ENCODE measurements at regions not wholly inside any gene's neighbourhood (a gene's known extent, or its start where the extent isn't known, plus 50 kb on each side); places are given as distances from the start of the nearest gene placed in this dataset.
A peak's percentile ranks its signal among the peaks of the same experiment; 100 is the strongest.

GRCh38 chr6:22925920-22926789 lies 356.8 kb downstream of the HDGFL1 start:
- no peak for DNase-seq (ENCODE audit: low read depth)
- no peak overlapping the region for H3K4me3 ChIP-seq (replicated peaks; ENCODE audit: low read depth, low read length)
- TF ChIP-seq CTCF (IDR thresholded peaks at IDR 0.05; ENCODE audit: low read length, missing control alignments), result no peak

GRCh38 chr6:22926790-22927354 lies 357.5 kb downstream of the HDGFL1 start:
- no peak overlapping the region for H3K4me3 ChIP-seq (replicated peaks; ENCODE audit: low read depth, low read length)
- TF ChIP-seq CTCF (IDR thresholded peaks at IDR 0.05; ENCODE audit: low read length, missing control alignments), result no peak
- DNase-seq (ENCODE audit: low read depth), result peak; percentile 58

GRCh38 chr6:22928775-22929174 lies 359.4 kb downstream of the HDGFL1 start:
- DNase-seq (ENCODE audit: low read depth), result no peak
- no peak overlapping the region for H3K4me3 ChIP-seq (replicated peaks; ENCODE audit: low read depth, low read length)
- TF ChIP-seq CTCF (IDR thresholded peaks at IDR 0.05; ENCODE audit: low read length, missing control alignments), result no peak

- no peak overlapping the region for H3K4me3 ChIP-seq (replicated peaks; ENCODE audit: low read depth, low read length)
- no peak for TF ChIP-seq CTCF (IDR thresholded peaks at IDR 0.05; ENCODE audit: low read length, missing control alignments)
- peak; percentile 38 for DNase-seq (ENCODE audit: low read depth)
Measured at GRCh38 chr6:22929311-22929985, 360.1 kb downstream of the HDGFL1 start.

GRCh38 chr6:22940581-22941290 lies 371.4 kb downstream of the HDGFL1 start:
- no peak for DNase-seq (ENCODE audit: low read depth)
- no peak overlapping the region for H3K4me3 ChIP-seq (replicated peaks; ENCODE audit: low read depth, low read length)
- no peak for TF ChIP-seq CTCF (IDR thresholded peaks at IDR 0.05; ENCODE audit: low read length, missing control alignments)

- H3K4me3 ChIP-seq (replicated peaks; ENCODE audit: low read depth, low read length), result no peak overlapping the region
- DNase-seq (ENCODE audit: low read depth), result no peak
- TF ChIP-seq CTCF (IDR thresholded peaks at IDR 0.05; ENCODE audit: low read length, missing control alignments), result no peak
Measured at GRCh38 chr6:22942403-22942802, 373.0 kb downstream of the HDGFL1 start.

Data from fibroblast of pulmonary artery (primary cell).